ACC112 (cell line): ENCODE measurements at regions not wholly inside any gene's neighbourhood (a gene's known extent, or its start where the extent isn't known, plus 50 kb on each side); places are given as distances from the start of the nearest gene placed in this dataset.
"Not testable (repeated sequence)": the region's sequence is repeated elsewhere in the genome, so short reads cannot be mapped to it uniquely, and the experiment has no call there.

ENCODE experiments used
- H2AFZ ChIP-seq: fragments of 200-600 bp; sonication (generic); one replicate; pipeline ENCODE4 v1.6.0; 2017; ENCODE audit warnings: antibody characterized with exemption, low read length; ENCODE audit not compliant: unreplicated experiment
- H3K27ac ChIP-seq: fragments of 200-600 bp; sonication (generic); 2 replicates; pipeline ENCODE4 v1.5.1; 2014; ENCODE audit warnings: low read depth, mild to moderate bottlenecking, antibody characterized with exemption, low read length, moderate library complexity
- H3K27me3 ChIP-seq: fragments of 200-600 bp; sonication (generic); 2 replicates; pipeline ENCODE4 v1.6.1; 2014; ENCODE audit warnings: mild to moderate bottlenecking, antibody characterized with exemption, low read length, moderate library complexity, mixed read lengths; ENCODE audit not compliant: insufficient read depth
- H3K36me3 ChIP-seq: fragments of 200-600 bp; sonication (generic); 2 replicates; pipeline ENCODE4 v1.6.1; 2016; ENCODE audit warnings: mild to moderate bottlenecking, antibody characterized with exemption, low read length, moderate library complexity, mixed read lengths; ENCODE audit not compliant: insufficient read depth
- H3K4me1 ChIP-seq: fragments of 200-600 bp; sonication (generic); one replicate; pipeline ENCODE4 v1.6.1; 2016; ENCODE audit warnings: low read length, mixed read lengths; ENCODE audit not compliant: insufficient read depth, unreplicated experiment, control insufficient read depth
- H3K4me3 ChIP-seq: fragments of 200-600 bp; sonication (generic); 2 replicates; pipeline ENCODE4 v1.5.1; 2014; ENCODE audit warnings: mild to moderate bottlenecking, low read depth, low read length
- H3K79me2 ChIP-seq: fragments of 200-600 bp; sonication (generic); one replicate; pipeline ENCODE4 v1.6.0; 2016; ENCODE audit warnings: low read length; ENCODE audit not compliant: control insufficient read depth, unreplicated experiment, insufficient read depth

DNA sequence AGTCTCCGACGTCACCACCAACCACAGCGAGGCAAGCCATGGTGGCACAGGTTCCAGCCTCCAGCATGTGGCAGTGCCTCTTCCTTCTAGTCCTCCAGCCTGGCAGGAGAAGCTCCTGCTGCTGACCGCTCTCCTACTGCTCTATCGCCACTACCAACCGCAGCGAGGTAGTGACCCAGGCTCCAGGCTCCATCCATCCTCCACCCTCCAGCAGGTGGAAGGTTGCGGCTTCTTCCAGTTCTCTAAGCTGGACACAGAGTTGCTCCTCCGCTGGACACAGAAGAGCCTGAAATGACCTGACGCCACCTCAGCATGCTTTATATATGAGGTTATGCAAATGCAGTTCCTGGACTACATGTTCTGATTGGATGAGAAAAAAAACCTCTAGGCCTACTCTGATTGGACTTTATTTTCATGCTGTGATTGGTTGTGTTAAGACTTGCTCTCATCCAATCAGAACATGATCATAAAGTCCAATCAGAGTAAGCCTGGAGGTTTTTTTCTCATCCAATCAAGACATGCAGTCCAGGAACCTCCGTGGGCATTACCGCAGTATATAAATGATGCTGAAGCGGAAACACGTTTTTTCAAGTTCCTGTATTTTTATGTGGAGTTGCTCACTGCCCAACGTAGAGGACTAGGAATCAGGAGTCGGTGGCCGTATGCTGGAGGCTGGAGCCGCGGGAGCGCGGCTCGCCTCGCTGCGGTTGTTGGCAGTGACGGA lies 174.7 kb downstream of the USP22 start:
- not testable (repeated sequence) for H3K27me3 ChIP-seq, H3K27ac ChIP-seq, H3K4me3 ChIP-seq, H2AFZ ChIP-seq, H3K36me3 ChIP-seq, H3K4me1 ChIP-seq, H3K79me2 ChIP-seq

DNA sequence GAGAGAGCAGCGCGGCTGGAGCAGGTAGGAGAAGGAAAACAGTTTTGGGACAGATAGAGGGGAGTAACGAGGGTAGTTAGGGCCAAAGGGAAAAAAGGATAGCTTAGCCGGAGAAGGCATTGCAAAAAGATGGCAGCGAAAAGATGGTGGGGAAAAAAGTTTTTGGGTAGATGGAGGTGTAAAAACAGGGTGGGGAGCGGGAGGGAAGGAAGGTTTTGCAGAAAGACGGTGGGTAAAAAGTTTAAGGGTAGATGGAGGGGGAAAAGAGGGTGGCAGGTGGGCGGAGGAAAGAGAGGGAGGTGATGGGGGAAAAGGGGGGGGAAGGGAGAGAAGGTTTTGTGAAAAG lies 174.2 kb downstream of the USP22 start:
- H3K27ac ChIP-seq, H3K36me3 ChIP-seq, H3K4me1 ChIP-seq, H3K79me2 ChIP-seq, H3K4me3 ChIP-seq, H3K27me3 ChIP-seq, H2AFZ ChIP-seq: not testable (repeated sequence)

DNA sequence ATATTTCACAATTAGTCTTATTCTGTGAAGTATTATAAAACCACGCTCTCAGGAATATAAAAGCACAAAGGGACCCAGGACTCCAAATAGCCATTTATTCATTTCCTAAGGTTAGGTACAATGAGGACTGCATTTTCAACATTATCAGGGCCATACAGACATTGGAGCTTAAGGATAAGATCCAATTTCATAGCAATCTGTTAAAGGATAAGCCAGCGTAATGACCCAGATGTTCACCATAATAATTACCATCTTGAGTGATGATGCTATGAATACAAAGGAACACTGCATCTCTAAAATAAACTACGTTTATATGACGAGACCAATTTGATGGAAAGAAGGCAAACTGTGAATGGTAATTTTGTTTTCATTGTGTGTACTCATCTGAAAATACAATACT lies 169.6 kb downstream of the USP22 start:
- H2AFZ ChIP-seq, H3K4me3 ChIP-seq, H3K36me3 ChIP-seq, H3K79me2 ChIP-seq, H3K4me1 ChIP-seq, H3K27ac ChIP-seq: not testable (repeated sequence)
- H3K27me3 ChIP-seq, result peaks cover 26% of the 10 kb centered on the region

DNA sequence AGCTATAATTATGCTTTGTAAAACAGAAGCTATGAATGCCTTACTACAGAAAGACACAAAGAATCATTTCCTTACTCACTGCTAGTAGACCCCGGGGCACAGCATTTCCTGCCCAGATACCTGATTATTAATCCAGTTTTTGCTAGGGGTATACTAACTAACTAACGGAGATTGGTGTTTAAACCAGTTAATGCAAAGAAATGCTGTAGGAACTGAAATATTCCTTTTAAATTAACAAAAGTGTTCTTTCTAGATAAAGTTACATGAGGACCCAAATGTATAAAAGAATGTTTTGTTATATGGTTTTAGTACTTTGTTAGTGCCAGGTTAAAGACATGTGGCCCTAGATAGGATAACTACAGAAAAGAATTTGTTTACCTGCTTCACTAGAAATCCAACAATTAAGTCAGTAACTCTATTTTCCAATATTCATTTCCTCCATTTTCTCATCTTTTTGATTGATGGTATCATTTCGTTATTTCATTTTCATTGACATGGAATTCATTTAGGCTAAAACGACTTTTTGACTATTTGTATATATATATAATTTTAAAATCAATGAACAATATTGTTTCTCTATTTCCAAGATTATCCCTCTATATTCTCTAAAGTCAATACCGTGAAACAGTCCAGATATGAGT lies 169.0 kb downstream of the USP22 start:
- not testable (repeated sequence) for H2AFZ ChIP-seq, H3K79me2 ChIP-seq, H3K36me3 ChIP-seq, H3K4me1 ChIP-seq, H3K27ac ChIP-seq, H3K4me3 ChIP-seq
- H3K27me3 ChIP-seq, result peaks cover 27% of the 10 kb centered on the region

DNA sequence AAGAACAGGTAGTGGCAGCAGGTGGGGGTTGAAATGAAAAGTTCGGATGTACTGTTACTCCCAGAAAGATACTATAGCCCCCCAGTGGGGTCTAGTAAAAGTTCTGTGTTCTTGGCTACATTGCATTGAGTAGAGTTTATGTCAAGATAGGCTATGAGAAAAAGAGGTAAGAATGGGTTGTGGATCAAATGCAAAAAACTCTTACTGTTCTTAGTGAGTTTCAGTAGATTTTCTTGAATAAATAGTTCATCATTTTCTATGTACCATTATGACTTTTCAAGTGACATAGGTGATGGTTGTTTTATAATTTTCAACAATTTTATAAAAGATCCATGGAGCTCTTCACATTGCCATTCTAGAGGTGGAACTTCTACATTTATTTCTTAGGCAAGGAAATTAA lies 165.4 kb downstream of the USP22 start:
- peaks cover 51% of the 10 kb centered on the region for H3K27me3 ChIP-seq
- H3K4me3 ChIP-seq, H3K27ac ChIP-seq, H3K79me2 ChIP-seq, H3K36me3 ChIP-seq, H3K4me1 ChIP-seq, H2AFZ ChIP-seq: not testable (repeated sequence)

DNA sequence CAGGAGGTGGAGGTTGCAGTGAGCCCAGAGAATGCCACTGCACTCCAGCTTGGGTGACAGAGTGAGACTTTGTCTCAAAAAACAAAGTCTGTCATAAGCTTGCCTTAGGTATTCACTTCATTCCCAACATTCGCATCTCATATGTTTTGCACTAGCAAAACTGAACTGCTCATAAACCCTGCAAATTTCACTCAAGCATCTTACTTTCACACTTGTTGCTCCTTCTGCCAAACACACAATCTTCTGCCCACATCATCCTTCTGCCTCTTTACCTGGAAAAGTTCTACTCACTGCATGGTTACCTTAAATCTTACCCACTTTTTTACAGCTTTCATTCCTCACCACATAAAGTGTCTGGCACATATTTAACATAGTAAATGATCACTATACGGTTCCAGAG lies 152.5 kb downstream of the USP22 start:
- Histone ChIP-seq H3K79me2 (no peaks in the 10 kb centered on the region), H3K4me3 (no peak overlapping the region)

DNA sequence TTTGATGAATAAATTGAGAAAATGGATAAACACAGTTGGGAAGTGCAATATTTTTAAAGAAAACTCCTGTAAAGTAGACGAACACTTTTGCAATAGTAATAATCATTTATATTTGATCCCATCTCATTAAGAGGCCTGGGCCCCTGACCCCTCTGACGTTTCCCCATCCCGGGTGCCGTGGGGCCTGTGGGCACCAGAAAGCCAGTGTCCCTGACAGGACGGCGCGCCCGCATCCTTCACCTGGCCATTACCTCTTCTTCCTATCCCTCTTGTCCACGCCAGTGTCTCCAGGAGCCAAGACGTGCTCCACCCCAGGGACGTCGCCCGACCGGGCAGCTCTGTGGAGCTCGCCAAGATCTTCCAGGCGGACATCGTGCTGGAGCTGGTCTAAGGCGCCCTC lies 147.4 kb downstream of the USP22 start:
- not testable (repeated sequence) for H3K4me3 ChIP-seq, H3K27me3 ChIP-seq, H3K36me3 ChIP-seq, H3K79me2 ChIP-seq, H3K4me1 ChIP-seq, H2AFZ ChIP-seq, H3K27ac ChIP-seq

More for the DNA sequence above, 152.5 kb downstream of the USP22 start:
- no peaks in the 10 kb centered on the region for H3K4me1 ChIP-seq
- H2AFZ ChIP-seq, result no peak overlapping the region
- peaks cover 33% of the 10 kb centered on the region for H3K27me3 ChIP-seq
- no peaks in the 10 kb centered on the region for H3K36me3 ChIP-seq
- H3K27ac ChIP-seq, result no peak overlapping the region

DNA sequence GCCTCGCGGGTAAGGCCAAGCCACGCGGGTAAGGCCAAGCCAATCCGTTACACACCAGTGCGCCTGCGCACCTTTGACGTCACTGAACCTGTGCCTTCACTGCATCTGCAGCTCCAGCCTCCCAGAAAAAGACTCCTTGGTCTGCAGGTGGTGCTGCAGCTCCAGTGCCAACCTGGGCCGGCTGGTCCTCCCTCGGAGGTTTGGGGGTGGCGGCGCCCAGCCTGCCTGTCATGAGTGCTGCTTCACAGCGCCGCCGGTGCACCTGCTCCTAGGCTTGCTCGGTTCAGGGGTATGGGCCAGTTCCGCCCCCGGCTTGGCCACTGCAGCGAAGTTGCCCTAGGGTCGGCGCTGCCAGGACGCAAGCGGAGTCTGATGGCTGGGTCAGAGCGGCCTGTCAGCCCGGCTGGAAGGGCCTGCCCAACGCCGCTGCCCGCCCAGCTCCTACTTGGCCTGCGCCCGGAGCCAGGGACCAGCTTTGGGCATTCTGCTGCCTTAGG lies 146.6 kb downstream of the USP22 start:
- Histone ChIP-seq H3K36me3 (no peaks in the 10 kb centered on the region), H3K4me3 (no peak overlapping the region), H3K27ac (no peak overlapping the region), H2AFZ (no peak overlapping the region), H3K79me2 (no peaks in the 10 kb centered on the region), H3K4me1 (no peaks in the 10 kb centered on the region), H3K27me3 (no peaks in the 10 kb centered on the region)

DNA sequence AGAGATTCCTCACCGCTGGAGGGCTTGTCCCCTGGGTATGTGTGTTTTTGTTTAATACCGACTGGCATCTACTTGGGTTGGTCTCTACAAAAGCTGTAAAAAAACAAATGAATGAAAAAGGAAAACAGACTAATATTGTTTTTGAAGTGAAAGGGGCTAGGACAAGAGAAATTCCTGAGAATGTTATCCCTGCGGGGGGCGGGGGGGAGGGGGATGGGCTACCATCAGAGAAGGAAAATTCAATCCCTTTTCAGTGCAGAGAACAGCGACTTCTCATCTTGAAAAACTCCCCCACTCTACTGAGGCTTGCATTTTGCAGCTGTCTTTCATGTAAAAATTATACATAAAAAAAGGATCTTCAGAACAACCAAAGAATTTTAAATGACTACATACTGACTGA lies 144.1 kb downstream of the USP22 start:
- not testable (repeated sequence) for H3K27ac ChIP-seq, H3K36me3 ChIP-seq, H3K27me3 ChIP-seq, H3K79me2 ChIP-seq, H3K4me3 ChIP-seq, H2AFZ ChIP-seq, H3K4me1 ChIP-seq

DNA sequence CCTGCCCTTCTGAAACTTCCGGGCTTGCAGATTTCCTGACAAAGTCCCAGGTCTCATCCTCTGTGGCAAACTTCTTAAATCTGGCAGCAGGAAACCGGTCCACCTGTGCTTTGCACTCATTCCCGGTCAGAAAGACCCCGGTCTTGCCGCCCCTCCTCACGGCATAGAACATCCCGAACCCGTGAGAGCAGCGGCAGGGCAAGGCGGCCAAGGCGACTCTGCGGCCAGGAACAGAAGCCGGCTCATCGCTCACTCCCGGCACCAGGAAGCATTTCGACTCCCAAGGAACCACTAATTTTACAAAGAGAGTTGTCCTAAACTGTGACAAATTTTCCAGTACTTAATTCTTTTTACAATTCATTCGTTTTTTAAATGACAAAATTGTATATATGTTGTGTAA lies 140.3 kb downstream of the USP22 start:
- H3K4me3 ChIP-seq, H3K27me3 ChIP-seq, H3K36me3 ChIP-seq, H3K79me2 ChIP-seq, H3K4me1 ChIP-seq, H3K27ac ChIP-seq: not testable (repeated sequence)
- H2AFZ ChIP-seq, result peak overlapping the region; percentile 12

DNA sequence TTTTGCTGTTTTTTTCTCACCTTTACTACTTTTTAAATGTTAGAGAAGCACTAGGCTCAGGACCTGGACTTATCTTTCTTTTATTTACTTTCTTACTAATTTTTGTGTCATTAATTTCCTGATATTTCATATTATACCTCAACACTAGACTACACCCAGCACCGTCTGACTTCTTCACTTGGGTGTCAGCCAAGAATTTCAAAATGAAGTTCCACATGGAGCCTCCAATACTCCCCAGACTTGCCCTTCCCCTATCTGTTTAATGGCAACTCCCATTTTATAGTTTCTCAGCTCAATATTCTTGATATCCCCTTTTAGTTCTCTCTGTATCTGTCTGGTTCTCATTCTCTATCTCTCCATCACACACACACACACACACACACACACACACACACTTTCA lies 139.3 kb downstream of the USP22 start:
- H3K4me3 ChIP-seq, H3K27ac ChIP-seq, H3K27me3 ChIP-seq, H2AFZ ChIP-seq, H3K36me3 ChIP-seq, H3K79me2 ChIP-seq, H3K4me1 ChIP-seq: not testable (repeated sequence)
